HepG2 (cell line): ENCODE measurements at regions not wholly inside any gene's neighbourhood (a gene's known extent, or its start where the extent isn't known, plus 50 kb on each side); places are given as distances from the start of the nearest gene placed in this dataset.

Experiments used
- ATAC-seq: fragments of 200-7000 bp; cut with Tn5 transposase; 3 replicates; pipeline ENCODE4 v1.9.1; 2020; ENCODE audit warnings: mild to moderate bottlenecking, moderate library complexity
- BruUV-seq: library from RNA; stranded (reverse); fragments of 400-500 nt; replicated peaks from 2 replicates; lab custom pipeline; 2021; lab: Mats Ljungman, UMichigan
- CTCF ChIA-PET: fragments of 300-600 bp; formaldehyde crosslinking; extraction: SDS; loops from one replicate; lab custom pipeline; 2021; ENCODE audit warnings: low total read pairs, inconsistent platforms, low intra/inter-chr PET ratio; lab: Yijun Ruan, JAX
- POLR2A ChIA-PET: fragments of 350-600 bp; sonication (Branson Sonifier 250); formaldehyde crosslinking; loops from one replicate; lab custom pipeline; 2020; ENCODE audit warnings: antibody characterized with exemption, inconsistent platforms; lab: Yijun Ruan, JAX
- DNase-seq: peaks from one replicate; pipeline ENCODE4 v3.0.0-alpha.2; 2015; ENCODE audit warnings: low spot score
- FAIRE-seq: peaks from 3 replicates; lab custom pipeline; 2011; peaks lifted over from hg19 to GRCh38; lab: Jason Lieb, UNC
- H2AFZ ChIP-seq: one replicate; pipeline ENCODE4 v1.6.1; 2011; ENCODE audit warnings: low read length, inconsistent platforms
- H3K27ac ChIP-seq: fragments of 300-600 bp; 3 replicates; pipeline ENCODE4 v1.8.0; 2011; ENCODE audit warnings: mixed run types, mild to moderate bottlenecking, mixed read lengths, low read length, inconsistent platforms; ENCODE audit not compliant: insufficient read depth; ENCODE audit errors: extremely low read length
- H3K27me3 ChIP-seq, 2 experiments: fragments of 200-600 bp in 1 of 2; 2 replicates in 1 of 2; 3 replicates in 1 of 2; pipeline versions ENCODE4 v1.6.0 to v1.8.0; 2011; ENCODE audit warnings: low read length in 2 of 2, mild to moderate bottlenecking in 2 of 2, moderate library complexity in 2 of 2, inconsistent platforms in 1 of 2; ENCODE audit not compliant: insufficient read depth in 2 of 2, control insufficient read depth in 1 of 2
- H3K36me3 ChIP-seq, 2 experiments: fragments of 200-600 bp in 1 of 2; replicated peaks in 1 of 2; 2 replicates in 1 of 2; 3 replicates in 1 of 2; pipeline versions ENCODE4 v1.5.1 to v1.8.0; 2011; ENCODE audit warnings: low read length in 2 of 2, inconsistent platforms in 1 of 2; ENCODE audit not compliant: insufficient read depth in 2 of 2, control insufficient read depth in 1 of 2
- H3K4me1 ChIP-seq: 2 replicates; pipeline ENCODE4 v1.5.1; 2012; ENCODE audit warnings: low read length, inconsistent platforms; ENCODE audit not compliant: insufficient read depth
- H3K4me2 ChIP-seq: 2 replicates; pipeline ENCODE4 v1.6.0; 2011; ENCODE audit warnings: low read depth, low read length, inconsistent platforms
- H3K4me3 ChIP-seq, 3 experiments: fragments of 200-600 bp in 1 of 3; sonication (generic), shearing (Covaris generic) in 1 of 3; replicated peaks in 1 of 3; 2 replicates each; pipeline ENCODE4 v1.5.1; 2011 to 2016; ENCODE audit warnings: low read length in 3 of 3, inconsistent platforms in 2 of 3, low read depth in 2 of 3, mild to moderate bottlenecking in 2 of 3, control low read depth in 1 of 3, mixed read lengths in 1 of 3; ENCODE audit not compliant: insufficient read depth in 1 of 3
- H3K79me2 ChIP-seq: one replicate; pipeline ENCODE4 v1.6.1; 2011; ENCODE audit warnings: low read length, inconsistent platforms; ENCODE audit not compliant: insufficient read depth
- H3K9ac ChIP-seq: 2 replicates; pipeline ENCODE4 v1.6.0; 2011; ENCODE audit warnings: mild to moderate bottlenecking, low read depth, low read length, inconsistent platforms; ENCODE audit not compliant: insufficient read depth
- H3K9me3 ChIP-seq: 2 replicates; pipeline ENCODE4 v1.5.1; 2012; ENCODE audit warnings: mild to moderate bottlenecking, low read length
- H4K20me1 ChIP-seq: 2 replicates; pipeline ENCODE4 v1.6.0; 2011; ENCODE audit warnings: inconsistent platforms, mild to moderate bottlenecking, low read length, moderate library complexity; ENCODE audit not compliant: insufficient read depth
- ADNP ChIP-seq: sonication (generic); formaldehyde crosslinking; IDR thresholded peaks from 2 replicates; pipeline ENCODE4 v1.4.0; 2020; ENCODE audit warnings: missing genetic modification reagents
- AKAP8 ChIP-seq: sonication (generic); formaldehyde crosslinking; IDR thresholded peaks from 2 replicates; pipeline ENCODE4 v1.5.1; 2020; ENCODE audit warnings: mild to moderate bottlenecking, missing genetic modification reagents
- DNMT3B ChIP-seq: conservative IDR thresholded peaks from 2 replicates; pipeline ENCODE4 v1.6.1; 2016; ENCODE audit warnings: missing biosample characterization, control low read depth
- EZH2 ChIP-seq: conservative IDR thresholded peaks from 2 replicates; pipeline ENCODE4 v1.6.1; 2012; ENCODE audit warnings: mild to moderate bottlenecking, low read depth, low read length, moderate library complexity
- HNRNPH1 ChIP-seq: fragments of 200-400 bp; formaldehyde crosslinking; optimal IDR thresholded peaks from 2 replicates; pipeline ENCODE3; 2017; ENCODE audit warnings: mild to moderate bottlenecking, low read depth, low read length
- IKZF1 ChIP-seq: fragments of 450-650 bp; IDR thresholded peaks from 2 replicates; pipeline ENCODE4 v1.7.1; 2016
- KDM5B ChIP-seq: sonication (generic); formaldehyde crosslinking; IDR thresholded peaks from 2 replicates; pipeline ENCODE4 v1.4.0; 2020; ENCODE audit warnings: missing genetic modification reagents, mild to moderate bottlenecking, borderline replicate concordance
- MYPOP ChIP-seq: sonication (generic); formaldehyde crosslinking; IDR thresholded peaks from 2 replicates; pipeline ENCODE4 v1.8.1; 2023; ENCODE audit warnings: mild to moderate bottlenecking, moderate library complexity, missing genetic modification reagents
- NFKB2 ChIP-seq: sonication (generic); formaldehyde crosslinking; IDR thresholded peaks from 2 replicates; pipeline ENCODE4 v1.4.0; 2020; ENCODE audit warnings: missing genetic modification reagents, borderline replicate concordance
- NFYC ChIP-seq: IDR thresholded peaks from 2 replicates; pipeline ENCODE4 v1.6.1; 2016; ENCODE audit warnings: missing genetic modification reagents, missing compliant biosample characterization
- NR2F1 ChIP-seq, 2 experiments: fragments of 450-650 bp in 1 of 2; formaldehyde crosslinking in 1 of 2; IDR thresholded peaks; 2 replicates each; pipeline versions ENCODE4 v1.5.0 to v1.6.1; 2016 to 2020; ENCODE audit warnings: mild to moderate bottlenecking in 1 of 2, missing compliant biosample characterization in 1 of 2, missing genetic modification reagents in 1 of 2, moderate library complexity in 1 of 2
- REL ChIP-seq: sonication (generic); formaldehyde crosslinking; conservative IDR thresholded peaks from 2 replicates; pipeline ENCODE4 v1.8.0; 2022; ENCODE audit warnings: mild to moderate bottlenecking, missing genetic modification reagents, moderate library complexity
- SCMH1 ChIP-seq: sonication (generic); formaldehyde crosslinking; IDR thresholded peaks from 2 replicates; pipeline ENCODE4 v1.9.0; 2021; ENCODE audit warnings: missing genetic modification reagents, mild to moderate bottlenecking, borderline replicate concordance
- SP2 ChIP-seq: sonication (generic); formaldehyde crosslinking; IDR thresholded peaks from 2 replicates; pipeline ENCODE4 v1.5.1; 2020; ENCODE audit warnings: mild to moderate bottlenecking, missing genetic modification reagents
- SSRP1 ChIP-seq: IDR thresholded peaks from 2 replicates; pipeline ENCODE4 v1.6.1; 2016; ENCODE audit warnings: control low read depth
- XRCC5 ChIP-seq: fragments of 200-400 bp; formaldehyde crosslinking; optimal IDR thresholded peaks from 2 replicates; pipeline ENCODE3; 2017; ENCODE audit warnings: mild to moderate bottlenecking, low read length
- ZBTB14 ChIP-seq: sonication (generic); formaldehyde crosslinking; IDR thresholded peaks from 2 replicates; pipeline ENCODE4 v1.4.0; 2020; ENCODE audit warnings: missing genetic modification reagents
- ZBTB8A ChIP-seq: sonication (generic); formaldehyde crosslinking; IDR thresholded peaks from 2 replicates; pipeline ENCODE4 v1.4.0; 2020; ENCODE audit warnings: mild to moderate bottlenecking, low read depth, missing genetic modification reagents, borderline replicate concordance
- ZMYM2 ChIP-seq: sonication (generic); formaldehyde crosslinking; IDR thresholded peaks from 2 replicates; pipeline ENCODE4 v1.8.0; 2022; ENCODE audit warnings: mild to moderate bottlenecking, missing genetic modification reagents
- ZNF225 ChIP-seq: sonication (generic); formaldehyde crosslinking; IDR thresholded peaks from 2 replicates; pipeline ENCODE4 v1.4.0; 2020; ENCODE audit warnings: mild to moderate bottlenecking, missing genetic modification reagents
- ZNF512 ChIP-seq: sonication (generic); formaldehyde crosslinking; IDR thresholded peaks from 2 replicates; pipeline ENCODE4 v1.4.0; 2020; ENCODE audit warnings: mild to moderate bottlenecking, missing genetic modification reagents
- ZNF569 ChIP-seq: sonication (generic); formaldehyde crosslinking; IDR thresholded peaks from 2 replicates; pipeline ENCODE4 v1.5.0; 2020; ENCODE audit warnings: mild to moderate bottlenecking, missing genetic modification reagents, moderate library complexity, borderline replicate concordance
- ZNF570 ChIP-seq: sonication (generic); formaldehyde crosslinking; IDR thresholded peaks from 2 replicates; pipeline ENCODE4 v1.4.0; 2020; ENCODE audit warnings: mild to moderate bottlenecking, missing genetic modification reagents, borderline replicate concordance
- ZNF766 ChIP-seq: sonication (generic); formaldehyde crosslinking; IDR thresholded peaks from 2 replicates; pipeline ENCODE4 v1.5.0; 2020; ENCODE audit warnings: missing genetic modification reagents, borderline replicate concordance
- ZNF883 ChIP-seq: sonication (generic); formaldehyde crosslinking; IDR thresholded peaks from 2 replicates; pipeline ENCODE4 v1.5.1; 2020; ENCODE audit warnings: mild to moderate bottlenecking, missing genetic modification reagents; ENCODE audit errors: not compliant biosample characterization
- WGBS: methylation state at CpG from one replicate; pipeline ENCODE4 v1.1.6; 2017; ENCODE audit warnings: low lambda C conversion rate; 5-methylcytosine and 5-hydroxymethylcytosine counted together
- in situ Hi-C: cut with HindIII; loops from 2 replicates; pipeline ENCODE4 v1.10.0; 2017; ENCODE audit warnings: low pct_unique_long_range_greater_than_20kb; ENCODE audit not compliant: extremely low pct_ligation_motif_present
- intact Hi-C: fragments of 100-400 bp; cut with micrococcal nuclease; formaldehyde crosslinking; loops from one replicate; pipeline ENCODE4 v1.10.0; 2022; ENCODE audit not compliant: unreplicated experiment

- TF ChIP-seq NR2F1 (CRISPR knock-in tag; IDR thresholded peaks at IDR 0.05): no peak
- TF ChIP-seq ZNF570 (CRISPR knock-in tag): no peak
- no peak for TF ChIP-seq ZNF569 (CRISPR knock-in tag)
- no peak for TF ChIP-seq XRCC5
- TF ChIP-seq REL: no peak
- no peak for TF ChIP-seq ZNF883 (CRISPR knock-in tag)
- TF ChIP-seq NFYC (CRISPR knock-in tag): no peak
- no peak for TF ChIP-seq ZNF766
- no peak for TF ChIP-seq DNMT3B
- no peak for TF ChIP-seq ZNF512 (CRISPR knock-in tag)
- TF ChIP-seq, all 625 proteins: peak for 0
Observed at GRCh38 chr1:5649795-5650194, 342.4 kb downstream of the NPHP4 start (continued).

- H3K27ac ChIP-seq: no peak overlapping the region
- no peaks in the 10 kb centered on the region for H3K9me3 ChIP-seq
- H3K4me2 ChIP-seq: no peak overlapping the region
- no peak for DNase-seq
- CTCF ChIA-PET: no interaction called here
- in situ Hi-C loops: no loop called here
- H3K36me3 ChIP-seq: no peaks in the 10 kb centered on the region
- TF ChIP-seq SSRP1 (CRISPR knock-in tag) (no peak), ZMYM2 (no peak), EZH2 (no peak), SP2 (no peak), ZBTB14 (CRISPR knock-in tag) (no peak), KDM5B (CRISPR knock-in tag) (no peak), ADNP (no peak), MYPOP (CRISPR knock-in tag) (no peak), AKAP8 (CRISPR knock-in tag) (no peak), IKZF1 (no peak), HNRNPH1 (no peak), SCMH1 (CRISPR knock-in tag) (no peak), NFKB2 (CRISPR knock-in tag) (no peak), ZBTB8A (CRISPR knock-in tag) (no peak), ZNF225 (CRISPR knock-in tag) (no peak)
- H3K9ac ChIP-seq: no peak overlapping the region
- POLR2A ChIA-PET: no interaction called here
- BruUV-seq: no TSS peak
- H3K79me2 ChIP-seq: no peaks in the 10 kb centered on the region
- peaks cover 7 to 64% of the 10 kb centered on the region in 2 experiments for H3K27me3 ChIP-seq
- peaks cover 26% of the 10 kb centered on the region for H3K4me1 ChIP-seq
- intact Hi-C loops: no loop called here
- no peak overlapping the region for H2AFZ ChIP-seq
- FAIRE-seq: no peak
- 26% methylated on average over 4 of the region's 4 CpGs for WGBS
- no peaks in the 10 kb centered on the region for H4K20me1 ChIP-seq
- no peak overlapping the region for H3K4me3 ChIP-seq
- ATAC-seq: no peak
Observed at GRCh38 chr1:5649166-5649551, 343.1 kb downstream of the NPHP4 start.
